H9 (cell line): ENCODE measurements at regions not wholly inside any gene's neighbourhood (a gene's known extent, or its start where the extent isn't known, plus 50 kb on each side); places are given as distances from the start of the nearest gene placed in this dataset.
"Not testable (repeated sequence)": the region's sequence is repeated elsewhere in the genome, so short reads cannot be mapped to it uniquely, and the experiment has no call there.

Source experiments
- DNase-seq: peaks from one replicate; pipeline ENCODE4 v3.0.0-alpha.2; 2017
- H2AFZ ChIP-seq: one replicate; pipeline ENCODE4 v1.6.1; 2013; ENCODE audit warnings: mild to moderate bottlenecking, low read length, control low read depth, moderate library complexity
- H2AK5ac ChIP-seq: 2 replicates; pipeline ENCODE4 v1.6.1; 2013; ENCODE audit warnings: low read length, control low read depth, mixed read lengths; ENCODE audit not compliant: insufficient read length
- H2BK120ac ChIP-seq: one replicate; pipeline ENCODE4 v1.6.1; 2013; ENCODE audit warnings: low read depth, mild to moderate bottlenecking, low read length, control low read depth, inconsistent platforms; ENCODE audit not compliant: poor library complexity, severe bottlenecking
- H2BK12ac ChIP-seq: 2 replicates; pipeline ENCODE4 v1.6.1; 2013; ENCODE audit warnings: low read length, control low read depth, mixed read lengths, low read depth; ENCODE audit not compliant: insufficient read length
- H2BK15ac ChIP-seq: 2 replicates; pipeline ENCODE4 v1.6.1; 2013; ENCODE audit warnings: low read depth, low read length, control low read depth
- H2BK20ac ChIP-seq: one replicate; pipeline ENCODE4 v1.6.1; 2013; ENCODE audit warnings: low read depth, mild to moderate bottlenecking, low read length, control low read depth, inconsistent platforms; ENCODE audit not compliant: poor library complexity, severe bottlenecking
- H2BK5ac ChIP-seq: 2 replicates; pipeline ENCODE4 v1.6.1; 2013; ENCODE audit warnings: low read length, control low read depth, mixed read lengths; ENCODE audit not compliant: insufficient read length
- H3K14ac ChIP-seq: 2 replicates; pipeline ENCODE4 v1.6.1; 2013; ENCODE audit warnings: low read length, control low read depth; ENCODE audit not compliant: insufficient read depth
- H3K18ac ChIP-seq: 2 replicates; pipeline ENCODE4 v1.6.1; 2013; ENCODE audit warnings: low read depth, mild to moderate bottlenecking, mixed read lengths, low read length, control low read depth; ENCODE audit not compliant: insufficient read length
- H3K23ac ChIP-seq: 2 replicates; pipeline ENCODE4 v1.6.1; 2013; ENCODE audit warnings: low read length, control low read depth, mixed read lengths, low read depth; ENCODE audit not compliant: insufficient read length
- H3K23me2 ChIP-seq: 2 replicates; pipeline ENCODE4 v1.6.1; 2013; ENCODE audit warnings: low read depth, mild to moderate bottlenecking, mixed read lengths, low read length, control low read depth; ENCODE audit not compliant: insufficient read length, poor library complexity, severe bottlenecking
- H3K27ac ChIP-seq: 2 replicates; pipeline ENCODE4 v1.5.1; 2013; ENCODE audit warnings: low read length, control low read depth, mixed read lengths, low read depth; ENCODE audit not compliant: insufficient read length
- H3K27me3 ChIP-seq: 2 replicates; pipeline ENCODE4 v1.6.1; 2013; ENCODE audit warnings: low read length, control low read depth, inconsistent platforms; ENCODE audit not compliant: insufficient read depth
- H3K4ac ChIP-seq: 2 replicates; pipeline ENCODE4 v1.6.1; 2013; ENCODE audit warnings: low read depth, mild to moderate bottlenecking, control low read depth, inconsistent platforms, low read length, moderate library complexity
- H3K4me1 ChIP-seq: 2 replicates; pipeline ENCODE4 v1.6.1; 2013; ENCODE audit warnings: low read length, control low read depth, inconsistent platforms; ENCODE audit not compliant: insufficient read depth
- H3K4me2 ChIP-seq: 2 replicates; pipeline ENCODE4 v1.6.1; 2013; ENCODE audit warnings: low read length, control low read depth, mixed read lengths; ENCODE audit not compliant: insufficient read length, insufficient read depth
- H3K56ac ChIP-seq: 2 replicates; pipeline ENCODE4 v1.6.1; 2013; ENCODE audit warnings: low read depth, mild to moderate bottlenecking, mixed read lengths, low read length, control low read depth; ENCODE audit not compliant: insufficient read length
- H3K79me1 ChIP-seq: 2 replicates; pipeline ENCODE4 v1.6.1; 2013; ENCODE audit warnings: low read depth, mild to moderate bottlenecking, moderate library complexity, low read length, control low read depth, inconsistent platforms; ENCODE audit not compliant: insufficient read depth, poor library complexity, severe bottlenecking
- H3K79me2 ChIP-seq: 2 replicates; pipeline ENCODE4 v1.6.1; 2013; ENCODE audit warnings: low read length, control low read depth, inconsistent platforms; ENCODE audit not compliant: insufficient read depth
- H3K9ac ChIP-seq: 2 replicates; pipeline ENCODE4 v1.6.1; 2013; ENCODE audit warnings: low read length, control low read depth, mixed read lengths; ENCODE audit not compliant: insufficient read length; ENCODE audit errors: extremely low read depth
- H3K9me3 ChIP-seq: one replicate; pipeline ENCODE4 v1.6.1; 2013; ENCODE audit warnings: low read depth, low read length, inconsistent platforms; ENCODE audit not compliant: control insufficient read depth
- H3T11ph ChIP-seq: one replicate; pipeline ENCODE4 v1.6.1; 2013; ENCODE audit warnings: mild to moderate bottlenecking, low read length, control low read depth, inconsistent platforms
- H4K20me1 ChIP-seq: one replicate; pipeline ENCODE4 v1.6.1; 2013; ENCODE audit not compliant: control insufficient read depth, insufficient read length, insufficient read depth
- H4K5ac ChIP-seq: 2 replicates; pipeline ENCODE4 v1.6.1; 2013; ENCODE audit warnings: low read depth, mild to moderate bottlenecking, mixed read lengths, low read length, control low read depth; ENCODE audit not compliant: insufficient read length
- H4K8ac ChIP-seq: replicated peaks from 2 replicates; pipeline ENCODE4 v1.6.1; 2013; ENCODE audit warnings: low read length, control low read depth, mixed read lengths, low read depth; ENCODE audit not compliant: insufficient read length
- H4K91ac ChIP-seq: 2 replicates; pipeline ENCODE4 v1.6.1; 2013; ENCODE audit warnings: low read depth, mild to moderate bottlenecking, moderate library complexity, mixed read lengths, low read length, control low read depth; ENCODE audit not compliant: insufficient read length
- H3K27ac Mint-ChIP-seq, 3 experiments: 2 replicates in 2 of 3; 3 replicates in 1 of 3; pipeline ENCODE4 v1.8.0; 2020 to 2021; ENCODE audit warnings: mixed read lengths in 3 of 3, mild to moderate bottlenecking in 1 of 3, moderate library complexity in 1 of 3
- H3K27me3 Mint-ChIP-seq: 2 replicates; pipeline ENCODE4 v1.8.0; 2021; ENCODE audit warnings: low read depth, mild to moderate bottlenecking, moderate library complexity, mixed read lengths
- H3K36me3 Mint-ChIP-seq, 3 experiments: 2 replicates in 2 of 3; 3 replicates in 1 of 3; pipeline ENCODE4 v1.8.0; 2020 to 2021; ENCODE audit warnings: low read depth in 3 of 3, mixed read lengths in 3 of 3; ENCODE audit not compliant: insufficient read depth in 1 of 3
- H3K4me1 Mint-ChIP-seq, 2 experiments: 2 replicates each; pipeline ENCODE4 v1.8.0; 2020; ENCODE audit warnings: mixed read lengths in 2 of 2
- H3K4me3 Mint-ChIP-seq, 2 experiments: 2 replicates in 1 of 2; 3 replicates in 1 of 2; pipeline ENCODE4 v1.8.0; 2020 to 2021; ENCODE audit warnings: mild to moderate bottlenecking in 2 of 2, mixed read lengths in 2 of 2, moderate library complexity in 1 of 2
- H3K9me3 Mint-ChIP-seq, 2 experiments: 2 replicates in 1 of 2; 3 replicates in 1 of 2; pipeline ENCODE4 v1.8.0; 2020; ENCODE audit warnings: mild to moderate bottlenecking in 2 of 2, mixed read lengths in 2 of 2, moderate library complexity in 1 of 2
- WGBS: extraction: QIAGEN DNeasy Blood & Tissue Kit; methylation state at CpG from one replicate; pipeline ENCODE4 v1.1.7; 2013; ENCODE audit warnings: missing lambda C conversion rate, low lambda C conversion rate, mixed read lengths; ENCODE audit not compliant: insufficient read length; ENCODE audit errors: extremely low coverage; 5-methylcytosine and 5-hydroxymethylcytosine counted together
- TF ChIP-seq, protein P1 (sequence below): fragments of 200-600 bp; sonication (generic); conservative IDR thresholded peaks from 3 replicates; pipeline ENCODE4 v1.8.0; 2021; ENCODE audit warnings: antibody characterized with exemption, mild to moderate bottlenecking

DNA sequence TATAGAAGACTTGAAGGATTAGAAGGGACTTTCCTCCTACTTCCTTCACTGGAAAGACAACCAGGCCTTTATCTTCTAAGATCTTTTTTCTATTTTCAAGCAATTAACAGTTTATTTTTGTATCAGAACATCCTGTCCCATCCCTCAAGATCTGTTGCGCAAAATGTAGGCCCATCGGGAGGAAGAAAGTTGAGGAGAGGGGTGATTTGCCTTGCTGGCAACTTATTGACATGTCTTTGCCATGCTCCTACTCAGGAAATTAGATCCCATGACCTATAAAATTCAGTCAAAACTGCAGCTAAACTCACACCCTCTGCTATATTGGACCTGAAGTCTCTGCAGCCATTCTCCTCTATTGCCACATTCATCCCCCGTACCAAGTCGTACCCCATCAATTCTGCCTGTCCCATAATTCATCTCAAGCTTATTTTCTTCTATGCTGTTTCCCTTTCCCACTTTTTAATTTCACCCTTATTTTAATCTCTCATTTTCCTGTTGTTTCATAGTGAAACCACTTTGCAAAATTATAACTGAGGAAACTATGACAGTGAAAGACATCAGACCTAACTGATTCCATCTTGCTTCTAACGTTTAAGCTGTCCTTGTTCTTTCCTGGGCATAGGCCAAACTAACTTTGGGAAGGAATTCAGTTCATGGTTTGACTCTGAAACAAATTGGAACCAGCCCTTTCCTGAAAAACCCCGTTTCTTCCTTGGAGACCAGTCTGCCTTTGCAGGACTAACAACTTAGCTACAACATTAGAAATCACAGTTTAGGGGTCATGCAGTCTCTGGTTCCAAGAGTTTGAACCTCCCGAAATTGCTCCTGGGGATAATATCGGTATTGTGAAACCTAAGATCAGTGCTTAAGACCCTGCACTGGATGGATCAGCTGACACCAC is 195.7 kb upstream of the PTBP2 start:
- no peak overlapping the region for H4K91ac ChIP-seq
- H3K9me3 ChIP-seq, result peaks cover 12% of the 10 kb centered on the region
- no peak for DNase-seq
- H3K18ac ChIP-seq, result no peak overlapping the region
- no peak overlapping the region for H3T11ph ChIP-seq
- Mint-ChIP-seq H3K27me3 (no peaks in the 10 kb centered on the region; the same call in 1 of the 2 replicates), H3K36me3 (peaks cover 26 to 42% (median 30%) of the 10 kb centered on the region in 3 experiments), H3K9me3 (peaks cover 31 to 40% of the 10 kb centered on the region in 2 experiments), H3K27ac (peak overlapping the region; percentile 34 to 91 (median 49); a peak in 3 of 7 replicates), H3K4me1 (peaks cover 56 to 58% of the 10 kb centered on the region in 2 experiments), H3K4me3 (no peak overlapping the region)
- H3K4me2 ChIP-seq, result no peak overlapping the region
- H3K14ac ChIP-seq, result no peak overlapping the region
- no peak overlapping the region for H2BK20ac ChIP-seq
- no peak overlapping the region for H2BK120ac ChIP-seq
- no peak overlapping the region for H2AFZ ChIP-seq
- no peaks in the 10 kb centered on the region for H4K20me1 ChIP-seq
- H3K4me1 ChIP-seq, result peaks cover 14% of the 10 kb centered on the region
- H2AK5ac ChIP-seq, result no peak overlapping the region
- H3K9ac ChIP-seq, result no peak overlapping the region
- H3K79me1 ChIP-seq, result no peaks in the 10 kb centered on the region
- no peak overlapping the region for H3K56ac ChIP-seq
- no peak overlapping the region for H3K4ac ChIP-seq
- H3K23ac ChIP-seq, result no peak overlapping the region
- no peak overlapping the region for H2BK12ac ChIP-seq
- no peaks in the 10 kb centered on the region for H3K79me2 ChIP-seq
- no peak overlapping the region for H2BK15ac ChIP-seq
- no peak overlapping the region for H3K27ac ChIP-seq
- no CpG with 5 or more reads among the region's 8 CpGs for WGBS
- no peaks in the 10 kb centered on the region for H3K27me3 ChIP-seq
- H3K23me2 ChIP-seq, result no peaks in the 10 kb centered on the region
- no peak overlapping the region for H2BK5ac ChIP-seq
- TF ChIP-seq, protein P1, sequence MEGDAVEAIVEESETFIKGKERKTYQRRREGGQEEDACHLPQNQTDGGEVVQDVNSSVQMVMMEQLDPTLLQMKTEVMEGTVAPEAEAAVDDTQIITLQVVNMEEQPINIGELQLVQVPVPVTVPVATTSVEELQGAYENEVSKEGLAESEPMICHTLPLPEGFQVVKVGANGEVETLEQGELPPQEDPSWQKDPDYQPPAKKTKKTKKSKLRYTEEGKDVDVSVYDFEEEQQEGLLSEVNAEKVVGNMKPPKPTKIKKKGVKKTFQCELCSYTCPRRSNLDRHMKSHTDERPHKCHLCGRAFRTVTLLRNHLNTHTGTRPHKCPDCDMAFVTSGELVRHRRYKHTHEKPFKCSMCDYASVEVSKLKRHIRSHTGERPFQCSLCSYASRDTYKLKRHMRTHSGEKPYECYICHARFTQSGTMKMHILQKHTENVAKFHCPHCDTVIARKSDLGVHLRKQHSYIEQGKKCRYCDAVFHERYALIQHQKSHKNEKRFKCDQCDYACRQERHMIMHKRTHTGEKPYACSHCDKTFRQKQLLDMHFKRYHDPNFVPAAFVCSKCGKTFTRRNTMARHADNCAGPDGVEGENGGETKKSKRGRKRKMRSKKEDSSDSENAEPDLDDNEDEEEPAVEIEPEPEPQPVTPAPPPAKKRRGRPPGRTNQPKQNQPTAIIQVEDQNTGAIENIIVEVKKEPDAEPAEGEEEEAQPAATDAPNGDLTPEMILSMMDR, result no peak
- H4K8ac ChIP-seq, result no peak overlapping the region
- no peak overlapping the region for H4K5ac ChIP-seq

DNA sequence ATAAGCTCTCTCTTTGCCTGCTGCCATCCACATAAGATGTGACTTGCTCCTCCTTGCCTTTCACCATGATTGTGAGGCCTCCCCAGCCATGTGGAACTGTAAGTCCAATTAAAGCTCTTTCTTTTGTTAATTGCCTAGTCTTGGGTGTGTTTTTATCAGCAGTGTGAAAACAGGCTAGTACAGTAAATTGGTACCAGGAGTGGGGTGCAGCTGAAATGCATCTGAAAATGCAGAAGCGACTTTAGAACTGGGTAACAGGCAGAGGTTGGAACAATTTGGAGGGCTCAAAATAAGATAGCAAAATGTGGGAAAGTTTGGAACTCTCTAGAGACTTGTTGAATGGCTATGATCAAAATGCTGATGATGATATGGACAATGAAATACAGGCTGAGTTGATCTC is 192.9 kb upstream of the PTBP2 start:
- not testable (repeated sequence) for H3T11ph ChIP-seq, H3K14ac ChIP-seq, H2BK15ac ChIP-seq, H3K56ac ChIP-seq, H4K91ac ChIP-seq, H2BK20ac ChIP-seq, DNase-seq, H3K27me3 Mint-ChIP-seq, H2AFZ ChIP-seq, H3K23me2 ChIP-seq, H4K20me1 ChIP-seq, H3K4me1 ChIP-seq, H4K5ac ChIP-seq, H2BK12ac ChIP-seq, H2BK5ac ChIP-seq, H3K79me1 ChIP-seq, H3K4ac ChIP-seq, H2BK120ac ChIP-seq, H3K9ac ChIP-seq, H4K8ac ChIP-seq, H3K23ac ChIP-seq, H3K79me2 ChIP-seq, H3K27me3 ChIP-seq, H3K4me2 ChIP-seq, H3K18ac ChIP-seq, H3K27ac Mint-ChIP-seq, H3K4me3 Mint-ChIP-seq, H2AK5ac ChIP-seq, H3K27ac ChIP-seq
- Mint-ChIP-seq H3K9me3 (peaks cover 35 to 50% of the 10 kb centered on the region in 2 experiments), H3K4me1 (peaks cover 29 to 33% of the 10 kb centered on the region in 2 experiments), H3K36me3 (peaks cover 34 to 51% (median 35%) of the 10 kb centered on the region in 3 experiments)
- WGBS, result no CpG with 5 or more reads among the region's 1 CpG
- peaks cover 12% of the 10 kb centered on the region for H3K9me3 ChIP-seq
